Keratinocyte (primary cell): ENCODE measurements at regions not wholly inside any gene's neighbourhood (a gene's known extent, or its start where the extent isn't known, plus 50 kb on each side); places are given as distances from the start of the nearest gene placed in this dataset.

Source experiments
- CTCF ChIP-seq, 3 experiments: IDR thresholded peaks in 1 of 3; conservative IDR thresholded peaks in 1 of 3; optimal IDR thresholded peaks in 1 of 3; 2 replicates in 2 of 3; 3 replicates in 1 of 3; pipeline versions ENCODE3 to v1.5.1; 2011; ENCODE audit warnings: low read length in 3 of 3, mild to moderate bottlenecking in 3 of 3, moderate library complexity in 2 of 3, control low read depth in 1 of 3, inconsistent platforms in 1 of 3; ENCODE audit not compliant: insufficient read depth in 2 of 3; ENCODE audit errors: extremely low read depth in 1 of 3
- EZH2 ChIP-seq: IDR thresholded peaks from one replicate; pipeline ENCODE4 v1.6.1; 2012; ENCODE audit warnings: inconsistent platforms, mild to moderate bottlenecking, low read length, moderate library complexity

DNA sequence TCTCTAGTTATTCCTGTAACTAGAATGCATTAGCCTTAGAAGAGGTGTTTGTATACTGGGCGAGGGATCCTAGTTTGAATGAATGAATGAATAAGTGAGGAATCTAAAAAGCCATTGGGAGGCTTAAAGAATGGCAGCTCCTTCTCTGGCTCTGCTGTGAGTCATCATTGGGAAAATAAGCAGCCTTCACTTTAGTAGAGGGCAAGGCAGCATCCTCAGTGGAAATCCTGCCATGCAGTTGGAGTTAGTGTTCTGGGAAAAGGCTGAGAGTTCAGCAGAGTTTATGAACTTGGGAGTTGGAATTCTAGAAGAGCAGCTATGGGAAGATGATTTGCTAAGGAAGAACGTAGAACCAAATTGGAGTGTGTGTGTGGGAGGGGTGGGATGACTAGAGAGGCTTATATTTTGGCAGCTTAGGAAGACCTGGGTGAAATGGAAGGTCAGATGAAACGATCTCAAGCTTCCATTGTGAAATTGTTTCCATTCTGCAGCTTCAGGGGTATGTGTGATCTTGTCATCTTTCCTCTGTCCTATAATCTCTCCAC lies 120.8 kb downstream of the PTCSC3 start:
- no peak for TF ChIP-seq CTCF (optimal IDR thresholded peaks at IDR 0.05 in 1 of 3, IDR thresholded peaks at IDR 0.05 in 1 of 3, conservative IDR thresholded peaks at IDR 0.05 in 1 of 3; ENCODE audit: extremely low read depth in 1 of 3, insufficient read depth in 2 of 3, low read length in 3 of 3)
- TF ChIP-seq EZH2, result no peak
